Glomerular visceral epithelial cell (primary cell): ENCODE measurements at regions not wholly inside any gene's neighbourhood (a gene's known extent, or its start where the extent isn't known, plus 50 kb on each side); places are given as distances from the start of the nearest gene placed in this dataset.
A peak's percentile ranks its signal among the peaks of the same experiment; 100 is the strongest.
"Not testable (repeated sequence)": the region's sequence is repeated elsewhere in the genome, so short reads cannot be mapped to it uniquely, and the experiment has no call there.

Source experiments
- DNase-seq: peaks from one replicate; pipeline ENCODE4 v3.0.0-alpha.2; 2016; ENCODE audit errors: extremely low spot score

GRCh38 chr10:91745090-91745831, 53.0 kb upstream of the TNKS2 start:
- peak; percentile 46 for DNase-seq

- no peak for DNase-seq
Observed at GRCh38 chr10:91743465-91743864, 54.8 kb upstream of the TNKS2 start.

- DNase-seq, result no peak
Observed at GRCh38 chr10:91742229-91742628, 56.0 kb upstream of the TNKS2 start.

DNA sequence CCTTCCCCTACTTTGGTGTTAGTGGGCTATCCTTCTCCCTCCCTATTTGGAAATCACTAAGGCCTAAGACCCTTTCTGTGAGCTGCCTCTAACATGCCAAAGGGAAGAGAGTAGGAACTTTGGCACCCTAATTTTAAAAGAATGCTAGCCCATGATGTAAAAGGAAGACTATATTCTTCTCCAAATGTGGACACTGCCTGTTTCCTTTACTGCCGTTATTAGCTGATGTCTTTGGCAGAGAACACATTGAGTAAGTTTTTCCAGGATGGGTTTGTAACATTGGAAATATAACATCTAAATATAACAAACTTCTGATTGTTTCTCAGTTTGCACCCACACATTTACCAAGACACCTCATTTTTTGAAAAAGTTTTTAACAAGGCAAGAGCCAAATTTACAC, 56.9 kb upstream of the TNKS2 start:
- DNase-seq, result no peak

GRCh38 chr10:91740353-91740924, 57.8 kb upstream of the TNKS2 start:
- no peak for DNase-seq

DNA sequence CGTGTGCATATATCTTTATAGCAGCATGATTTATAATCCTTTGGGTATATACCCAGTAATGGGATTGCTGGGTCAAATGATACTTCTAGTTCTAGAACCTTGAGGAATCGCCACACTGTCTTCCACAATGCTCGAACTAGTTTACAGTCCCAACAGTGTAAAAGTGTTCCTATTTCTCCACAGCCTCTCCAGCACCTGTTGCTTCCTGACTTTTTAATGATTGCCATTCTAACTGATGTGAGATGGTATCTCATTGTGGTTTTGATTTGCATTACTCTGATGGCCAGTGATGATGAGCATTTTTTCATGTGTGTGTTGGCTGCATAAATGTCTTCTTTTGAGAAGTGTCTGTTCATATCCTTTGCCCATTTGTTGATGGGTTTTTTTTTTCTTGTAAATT, 66.0 kb upstream of the TNKS2 start:
- DNase-seq, result not testable (repeated sequence)

GRCh38 chr10:91729339-91729738, 68.9 kb upstream of the TNKS2 start:
- DNase-seq, result not testable (repeated sequence)

GRCh38 chr10:91726355-91726754, 71.9 kb upstream of the TNKS2 start:
- DNase-seq, result no peak

- no peak for DNase-seq
Observed at GRCh38 chr10:91724933-91725332, 73.3 kb upstream of the TNKS2 start.

DNA sequence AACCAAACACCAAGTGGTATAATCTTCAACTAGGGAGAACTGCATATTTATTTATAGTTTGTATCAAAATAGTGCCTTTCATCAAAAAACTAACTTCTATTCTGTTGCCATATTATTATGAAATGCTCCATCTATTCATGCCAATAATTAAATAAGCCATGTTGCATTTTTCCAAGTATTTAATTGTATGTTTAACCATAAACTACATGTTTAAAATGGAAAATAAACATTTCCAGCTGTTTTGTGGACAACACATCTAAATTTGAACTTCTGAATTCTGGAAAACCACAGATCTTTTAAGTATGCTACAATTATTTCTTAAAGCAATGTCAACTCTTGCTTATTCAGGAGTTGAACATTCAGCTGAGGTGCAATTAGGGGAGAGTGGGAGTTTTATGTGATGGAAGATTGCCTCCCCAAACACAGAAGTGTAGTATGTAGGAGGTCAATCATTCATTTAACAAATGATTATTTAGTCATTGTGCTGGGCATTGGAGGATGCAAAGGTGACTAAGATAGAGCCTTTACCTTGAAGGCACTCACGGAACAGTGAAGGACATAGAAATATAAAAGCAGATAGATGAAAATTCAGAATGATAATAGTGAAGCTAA, 80.7 kb upstream of the PPP1R3C start:
- no peak for DNase-seq

DNA sequence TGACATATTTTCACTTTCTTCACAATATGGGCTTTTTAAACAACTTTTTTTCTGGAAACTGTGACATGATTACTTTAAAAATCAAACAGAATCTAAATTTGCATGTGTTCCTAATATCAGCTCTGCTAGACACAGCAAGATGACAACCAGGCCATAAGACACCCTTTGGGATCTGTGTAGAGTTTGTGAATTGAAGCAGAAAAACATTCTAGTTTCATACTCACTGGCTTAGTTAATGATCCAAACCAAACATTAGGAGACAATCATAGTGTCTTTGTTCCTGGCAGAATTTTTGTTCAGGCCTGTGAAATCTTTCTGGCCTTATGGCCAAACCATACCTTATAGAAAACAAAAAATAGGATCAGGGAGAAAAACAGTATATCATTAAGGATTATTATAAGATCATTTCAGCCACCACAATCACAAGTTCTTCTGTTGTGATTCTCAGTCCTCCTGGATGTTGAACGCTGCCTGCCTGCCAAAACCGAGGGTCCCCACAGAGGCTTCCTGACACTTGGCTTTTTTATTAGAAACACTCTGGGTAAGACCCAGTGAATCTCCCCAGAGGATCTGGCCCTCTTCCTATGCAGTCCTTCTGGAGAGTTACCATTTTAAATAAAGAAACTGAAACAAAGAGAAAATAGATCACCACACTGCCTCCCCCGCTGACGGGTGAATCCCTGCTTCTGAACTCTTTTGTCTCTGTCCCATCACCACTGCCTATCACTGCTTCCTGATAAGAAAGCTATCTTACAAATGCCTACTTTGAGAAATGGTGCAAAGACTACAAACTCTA, 79.2 kb upstream of the PPP1R3C start:
- no peak for DNase-seq

DNA sequence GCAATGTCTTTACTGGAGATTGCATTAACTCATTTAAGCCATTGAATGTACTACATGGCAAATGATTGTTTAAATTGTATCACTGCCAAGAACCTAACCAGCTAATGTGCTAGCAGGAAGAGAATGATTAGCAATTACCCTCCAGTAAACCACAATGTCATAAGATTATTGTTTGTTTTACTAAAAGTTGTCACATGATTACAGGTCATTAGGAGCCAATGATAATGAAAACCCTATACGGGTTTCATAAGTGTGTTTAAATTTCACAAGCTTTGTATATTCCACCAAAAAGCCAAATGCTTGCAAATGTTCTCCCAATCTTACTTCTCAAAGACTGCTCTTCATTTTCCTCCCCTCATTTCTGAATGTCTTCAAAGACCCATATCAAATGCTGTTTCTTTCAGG, 76.5 kb upstream of the PPP1R3C start:
- DNase-seq, result no peak

- no peak for DNase-seq
Observed at GRCh38 chr10:91708174-91708861, 75.4 kb upstream of the PPP1R3C start.

DNA sequence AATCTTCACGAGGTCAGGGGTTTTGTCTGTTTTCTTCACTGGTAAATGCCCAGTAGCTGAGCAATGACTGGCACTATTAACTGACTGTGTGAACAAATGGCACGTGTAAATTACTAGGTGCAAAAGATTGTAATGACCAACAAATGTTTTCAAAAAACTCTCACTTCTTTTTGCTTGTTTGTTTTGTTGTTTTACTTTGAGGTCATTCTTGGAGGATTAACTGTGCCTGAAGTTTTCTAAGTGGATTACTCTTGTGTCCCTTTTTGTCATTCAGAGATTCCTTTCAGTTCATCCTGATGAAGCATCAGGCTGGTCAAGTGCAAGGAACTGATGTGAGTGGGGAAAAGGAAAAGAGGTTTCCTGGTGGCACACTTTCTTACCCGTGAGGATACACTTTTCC, 74.4 kb upstream of the PPP1R3C start:
- no peak for DNase-seq

GRCh38 chr10:91705948-91706670, 73.2 kb upstream of the PPP1R3C start:
- DNase-seq, result no peak

DNA sequence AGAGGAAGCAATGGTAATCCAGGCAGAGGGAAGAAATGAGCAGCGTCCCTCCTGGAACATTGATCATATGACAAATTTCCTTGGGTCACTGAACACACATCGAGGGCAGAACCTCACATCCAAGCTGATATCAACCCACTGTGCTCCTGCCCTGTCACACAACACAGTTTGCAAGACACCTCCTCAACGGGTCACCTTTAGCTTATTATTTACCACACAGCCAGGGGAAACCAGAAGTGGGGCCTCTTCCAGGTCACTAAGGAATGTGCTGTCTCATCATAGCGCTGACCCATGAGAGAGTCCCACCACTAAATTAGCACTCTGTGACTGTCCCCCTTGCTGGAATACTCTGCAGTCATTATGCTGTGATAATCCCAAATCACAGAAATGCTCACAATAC, 69.7 kb upstream of the PPP1R3C start:
- no peak for DNase-seq

DNA sequence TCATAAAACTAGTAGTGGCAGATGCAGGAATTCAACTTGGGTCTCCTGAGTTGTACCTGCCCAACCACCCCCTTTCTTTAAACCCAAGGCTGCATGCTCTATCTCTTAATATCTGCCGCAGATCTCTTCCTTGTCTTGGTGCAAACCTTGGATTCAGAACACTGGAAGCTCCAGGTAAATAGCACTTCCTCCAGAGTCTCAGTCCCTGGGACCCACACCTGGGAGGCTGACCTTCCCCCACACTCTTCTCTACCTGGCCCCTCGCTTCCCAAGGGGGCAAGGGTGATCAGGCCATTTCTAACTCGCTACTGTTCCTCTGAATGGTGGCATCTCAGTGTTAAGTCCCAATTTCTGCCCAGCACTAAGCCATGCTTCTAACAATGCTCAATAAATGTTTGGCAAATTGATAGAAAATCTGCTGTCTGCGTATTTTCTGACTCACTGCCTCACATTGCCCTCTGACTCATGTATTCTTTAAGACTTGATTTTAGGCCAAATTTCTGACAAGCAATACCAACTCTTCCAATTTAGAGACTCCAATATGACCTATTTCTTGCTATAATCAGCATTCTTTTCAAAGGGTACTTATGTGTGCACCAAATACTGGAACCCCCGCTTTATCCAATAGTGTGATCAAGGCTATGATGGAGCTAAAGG, 68.0 kb upstream of the PPP1R3C start:
- peak; percentile 20 for DNase-seq

GRCh38 chr10:91700273-91700672, 67.4 kb upstream of the PPP1R3C start:
- DNase-seq, result no peak

DNA sequence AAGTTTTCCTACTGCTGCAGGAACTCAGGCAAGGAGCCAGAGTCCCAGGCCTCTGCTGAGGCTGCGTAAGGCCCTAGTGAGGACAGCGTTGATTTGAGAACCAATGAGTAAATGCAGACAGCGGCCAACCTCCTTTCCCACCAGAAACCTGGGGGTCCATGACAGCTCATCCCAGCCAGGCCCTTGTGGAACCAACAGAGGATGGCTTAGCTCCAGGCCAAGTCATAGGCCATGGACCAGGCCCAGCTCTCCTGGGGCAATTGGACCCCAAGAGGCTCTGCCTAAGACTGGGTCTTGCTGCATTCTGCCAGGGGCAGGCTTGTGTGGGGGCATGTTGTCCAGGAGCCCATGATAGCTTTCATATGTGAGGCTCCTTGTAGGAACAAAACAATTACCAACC, 65.4 kb upstream of the PPP1R3C start:
- no peak for DNase-seq

GRCh38 chr10:91694170-91694794, 61.4 kb upstream of the PPP1R3C start:
- peak; percentile 53 for DNase-seq
